ENCODE measurements at regions not wholly inside any gene's neighbourhood (a gene's known extent, or its start where the extent isn't known, plus 50 kb on each side); places are given as distances from the start of the nearest gene placed in this dataset.

GRCh38 chr1:30450148-30450817 is 273.1 kb downstream of the MATN1 start:
- Histone ChIP-seq H4K20me1 (ENCODE audit: insufficient read depth, low read length, poor library complexity, severe bottlenecking) (no peaks in the 10 kb centered on the region), H3K9me3 (ENCODE audit: insufficient read depth, low read depth, low read length) (no peaks in the 10 kb centered on the region), H3K27me3 (ENCODE audit: insufficient read depth, low read length, poor library complexity, severe bottlenecking) (no peaks in the 10 kb centered on the region), H3K9me2 (replicated peaks; ENCODE audit: low read depth, low read length) (no peaks in the 10 kb centered on the region), H2AFZ (ENCODE audit: low read length) (no peak overlapping the region), H3F3A (ENCODE audit: low read depth) (no peaks in the 10 kb centered on the region), H3K4me3 (ENCODE audit: low read length, poor library complexity, severe bottlenecking) (no peak overlapping the region), H3K79me2 (ENCODE audit: insufficient read depth, low read length) (no peaks in the 10 kb centered on the region), H3K36me3 (ENCODE audit: insufficient read depth, low read length) (no peaks in the 10 kb centered on the region), H3K9ac (ENCODE audit: low read depth, low read length, poor library complexity, severe bottlenecking) (no peak overlapping the region), H3K4me1 (ENCODE audit: insufficient read depth, low read length, poor library complexity, severe bottlenecking) (no peaks in the 10 kb centered on the region), H3K4me2 (ENCODE audit: low read depth, low read length, poor library complexity, severe bottlenecking) (no peak overlapping the region)
- no peak for TF ChIP-seq EZH2phosphoT487 (IDR thresholded peaks at IDR 0.05; ENCODE audit: borderline replicate concordance)
- TF ChIP-seq, protein P1, sequence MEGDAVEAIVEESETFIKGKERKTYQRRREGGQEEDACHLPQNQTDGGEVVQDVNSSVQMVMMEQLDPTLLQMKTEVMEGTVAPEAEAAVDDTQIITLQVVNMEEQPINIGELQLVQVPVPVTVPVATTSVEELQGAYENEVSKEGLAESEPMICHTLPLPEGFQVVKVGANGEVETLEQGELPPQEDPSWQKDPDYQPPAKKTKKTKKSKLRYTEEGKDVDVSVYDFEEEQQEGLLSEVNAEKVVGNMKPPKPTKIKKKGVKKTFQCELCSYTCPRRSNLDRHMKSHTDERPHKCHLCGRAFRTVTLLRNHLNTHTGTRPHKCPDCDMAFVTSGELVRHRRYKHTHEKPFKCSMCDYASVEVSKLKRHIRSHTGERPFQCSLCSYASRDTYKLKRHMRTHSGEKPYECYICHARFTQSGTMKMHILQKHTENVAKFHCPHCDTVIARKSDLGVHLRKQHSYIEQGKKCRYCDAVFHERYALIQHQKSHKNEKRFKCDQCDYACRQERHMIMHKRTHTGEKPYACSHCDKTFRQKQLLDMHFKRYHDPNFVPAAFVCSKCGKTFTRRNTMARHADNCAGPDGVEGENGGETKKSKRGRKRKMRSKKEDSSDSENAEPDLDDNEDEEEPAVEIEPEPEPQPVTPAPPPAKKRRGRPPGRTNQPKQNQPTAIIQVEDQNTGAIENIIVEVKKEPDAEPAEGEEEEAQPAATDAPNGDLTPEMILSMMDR (conservative IDR thresholded peaks at IDR 0.05; ENCODE audit: low read length): no peak

DNA sequence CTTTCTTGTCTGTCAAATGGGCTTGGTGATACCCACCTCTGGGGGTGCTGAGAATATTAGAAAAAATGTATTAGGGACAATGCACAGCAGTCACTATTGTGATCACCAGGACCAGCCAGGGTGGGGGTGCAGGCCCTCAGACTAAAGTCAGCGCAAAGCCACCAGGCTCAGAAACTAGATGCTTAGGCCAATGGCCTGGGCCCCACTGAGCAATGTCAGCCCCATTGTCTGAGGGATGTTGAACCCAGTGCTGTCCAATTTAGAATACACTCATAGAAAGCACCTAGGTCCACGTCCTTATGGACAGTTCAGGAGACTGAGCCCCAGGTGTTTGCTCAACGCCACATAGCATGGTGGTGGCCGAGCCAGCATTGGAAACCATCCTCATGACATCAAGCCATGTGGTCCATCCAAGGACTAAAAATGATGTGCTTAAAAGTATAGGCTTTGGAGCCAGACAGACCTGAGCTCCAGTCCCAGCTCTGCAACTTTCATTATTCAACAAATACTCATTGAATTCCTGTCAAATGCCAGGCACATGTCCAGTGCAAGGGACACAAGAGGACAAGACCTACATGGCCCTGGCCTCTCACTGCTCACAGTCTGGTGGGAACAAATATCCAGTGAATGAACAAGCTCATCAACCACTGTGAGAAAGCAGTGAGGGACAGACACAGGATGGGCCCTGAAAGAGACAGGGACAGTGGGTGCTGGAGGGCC is 273.8 kb downstream of the MATN1 start:
- no peaks in the 10 kb centered on the region for H3K9me2 ChIP-seq (replicated peaks; ENCODE audit: low read depth, low read length)
- no peaks in the 10 kb centered on the region for H3K9me3 ChIP-seq (ENCODE audit: insufficient read depth, low read depth, low read length)
- no peaks in the 10 kb centered on the region for H4K20me1 ChIP-seq (ENCODE audit: insufficient read depth, low read length, poor library complexity, severe bottlenecking)
- no peaks in the 10 kb centered on the region for H3F3A ChIP-seq (ENCODE audit: low read depth)
- TF ChIP-seq EZH2phosphoT487 (IDR thresholded peaks at IDR 0.05; ENCODE audit: borderline replicate concordance): no peak
- TF ChIP-seq, protein P1 (conservative IDR thresholded peaks at IDR 0.05; ENCODE audit: low read length): no peak
- H3K4me2 ChIP-seq (ENCODE audit: low read depth, low read length, poor library complexity, severe bottlenecking): no peak overlapping the region
- no peaks in the 10 kb centered on the region for H3K27me3 ChIP-seq (ENCODE audit: insufficient read depth, low read length, poor library complexity, severe bottlenecking)
- no peak overlapping the region for H3K9ac ChIP-seq (ENCODE audit: low read depth, low read length, poor library complexity, severe bottlenecking)
- H3K79me2 ChIP-seq (ENCODE audit: insufficient read depth, low read length): no peaks in the 10 kb centered on the region
- no peak overlapping the region for H3K4me3 ChIP-seq (ENCODE audit: low read length, poor library complexity, severe bottlenecking)
- no peaks in the 10 kb centered on the region for H3K4me1 ChIP-seq (ENCODE audit: insufficient read depth, low read length, poor library complexity, severe bottlenecking)
- no peaks in the 10 kb centered on the region for H3K36me3 ChIP-seq (ENCODE audit: insufficient read depth, low read length)
- no peak overlapping the region for H2AFZ ChIP-seq (ENCODE audit: low read length)

DNA sequence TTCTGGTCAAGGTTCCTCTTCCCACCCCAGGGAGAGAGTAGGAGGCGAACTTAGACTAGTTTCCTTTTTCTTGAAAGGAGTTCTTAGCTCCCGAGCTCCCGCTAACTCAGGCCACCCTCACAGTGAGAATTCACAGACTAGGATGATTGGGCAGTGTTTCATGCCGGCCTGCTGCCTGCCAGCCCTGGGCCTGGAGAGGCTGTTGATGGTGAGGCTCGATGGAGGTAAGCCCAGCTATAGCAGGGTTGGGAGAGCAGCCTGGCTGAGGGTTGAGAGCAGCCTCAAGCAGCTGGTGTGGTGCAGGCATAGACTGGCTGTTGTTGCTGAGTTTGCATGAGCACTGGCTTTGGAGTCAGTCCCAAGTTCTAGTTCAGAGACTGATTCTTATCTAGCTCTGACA is 274.4 kb downstream of the MATN1 start:
- Histone ChIP-seq H4K20me1 (ENCODE audit: insufficient read depth, low read length, poor library complexity, severe bottlenecking) (no peaks in the 10 kb centered on the region), H3K4me1 (ENCODE audit: insufficient read depth, low read length, poor library complexity, severe bottlenecking) (no peaks in the 10 kb centered on the region), H3K4me3 (ENCODE audit: low read length, poor library complexity, severe bottlenecking) (no peak overlapping the region), H2AFZ (ENCODE audit: low read length) (no peak overlapping the region), H3K9me3 (ENCODE audit: insufficient read depth, low read depth, low read length) (no peaks in the 10 kb centered on the region; the same call in 1 of the 2 replicates), H3K9ac (ENCODE audit: low read depth, low read length, poor library complexity, severe bottlenecking) (no peak overlapping the region), H3K27me3 (ENCODE audit: insufficient read depth, low read length, poor library complexity, severe bottlenecking) (no peaks in the 10 kb centered on the region), H3K4me2 (ENCODE audit: low read depth, low read length, poor library complexity, severe bottlenecking) (no peak overlapping the region), H3K36me3 (ENCODE audit: insufficient read depth, low read length) (no peaks in the 10 kb centered on the region), H3K79me2 (ENCODE audit: insufficient read depth, low read length) (no peaks in the 10 kb centered on the region), H3F3A (ENCODE audit: low read depth) (no peaks in the 10 kb centered on the region), H3K9me2 (replicated peaks; ENCODE audit: low read depth, low read length) (no peaks in the 10 kb centered on the region)
- TF ChIP-seq, protein P1 (conservative IDR thresholded peaks at IDR 0.05; ENCODE audit: low read length): no peak
- no peak for TF ChIP-seq EZH2phosphoT487 (IDR thresholded peaks at IDR 0.05; ENCODE audit: borderline replicate concordance)
